Adrenal gland (tissue), 9 donors: ENCODE measurements at regions not wholly inside any gene's neighbourhood (a gene's known extent, or its start where the extent isn't known, plus 50 kb on each side); places are given as distances from the start of the nearest gene placed in this dataset.

Experiments used
- DNase-seq, 7 donors: peaks; one replicate each; pipeline ENCODE4 v3.0.0-alpha.2; 2019 to 2020
- H3K27ac ChIP-seq, 5 donors: fragments of 200-600 bp; sonication (generic) in 4 of 5; 1 replicate in 3 of 5; 2 replicates in 2 of 5; pipeline versions ENCODE4 v1.5.1 to v1.8.0; 2016 to 2020; ENCODE audit warnings: mild to moderate bottlenecking in 1 of 5
- H3K27me3 ChIP-seq: fragments of 200-600 bp; 2 replicates; pipeline ENCODE4 v1.8.0; 2021
- H3K36me3 ChIP-seq, 2 donors: fragments of 200-600 bp; replicated peaks in 1 of 2; 1 replicate in 1 of 2; 2 replicates in 1 of 2; pipeline versions ENCODE4 v1.5.1 to v1.8.0; 2018 to 2022
- H3K4me1 ChIP-seq, 2 donors: fragments of 200-600 bp; replicated peaks in 1 of 2; 1 replicate in 1 of 2; 2 replicates in 1 of 2; pipeline versions ENCODE4 v1.5.1 to v1.8.0; 2018 to 2021
- H3K4me3 ChIP-seq, 4 donors: fragments of 200-600 bp; sonication (generic) in 3 of 4; one replicate each; pipeline ENCODE4 v1.5.1; 2016 to 2018
- H3K9me3 ChIP-seq, 3 donors: fragments of 200-600 bp; sonication (generic) in 1 of 3; replicated peaks in 1 of 3; 1 replicate in 2 of 3; 2 replicates in 1 of 3; pipeline versions ENCODE4 v1.5.1 to v1.8.0; 2016 to 2021
- POLR2A ChIP-seq, 2 donors: fragments of 450-650 bp; IDR thresholded peaks; one replicate each; pipeline ENCODE4 v1.6.1; 2017; ENCODE audit warnings: antibody characterized with exemption in 2 of 2, mild to moderate bottlenecking in 2 of 2, moderate library complexity in 1 of 2
- WGBS, 4 donors: extraction: QIAGEN DNeasy Blood & Tissue Kit in 2 of 4; methylation state at CpG; one replicate each; pipeline versions ENCODE4 v1.1.5 to v1.1.7; 2013 to 2017; 5-methylcytosine and 5-hydroxymethylcytosine counted together
- intact Hi-C, 2 donors: fragments of 100-400 bp; cut with DNase I; formaldehyde crosslinking; loops; one replicate each; pipeline versions ENCODE4 v1.14.1 to v1.15.0; 2022 to 2023
- TF ChIP-seq, protein P1 (sequence below), 6 experiments: fragments of 450-650 bp in 4 of 6; fragments of 200-600 bp in 2 of 6; sonication (generic) in 1 of 6; IDR thresholded peaks; 1 replicate in 5 of 6; 2 replicates in 1 of 6; pipeline versions ENCODE4 v1.5.1 to v1.8.0; 2016 to 2021; ENCODE audit warnings: antibody characterized with exemption in 6 of 6, mild to moderate bottlenecking in 2 of 6, moderate library complexity in 1 of 6
- donor health status: healthy with polysubstance abuse.
- donor health status: Bipolar disorder and iron deficiency.
- donor health status: DM: yes; HTN: yes; CAD: no.
- donor health status: DM: no; HTN: no; CAD: no.
- donor health status: DM: no; HTN: no; CAD: no.

DNA sequence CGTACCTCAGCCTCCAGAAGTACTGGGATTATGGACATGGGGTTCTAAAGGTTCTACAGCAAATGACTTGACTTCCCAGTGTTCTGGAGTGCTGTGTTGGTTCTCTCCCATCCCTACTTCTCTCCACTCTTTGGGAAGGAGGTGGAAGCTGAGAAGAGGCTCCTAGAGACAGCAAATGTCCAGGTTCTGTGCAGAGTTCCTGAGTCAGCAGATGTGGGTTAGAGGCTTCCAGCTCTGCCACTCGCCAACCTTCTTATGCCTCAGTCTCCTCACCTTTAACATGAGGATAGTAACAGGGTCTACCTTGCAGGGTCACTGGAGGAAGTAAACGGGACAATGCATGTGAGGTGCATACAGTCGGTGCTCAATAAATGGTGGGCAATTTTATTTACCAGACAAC is 80.5 kb upstream of the VSTM2B start:
- H3K4me1 ChIP-seq: no peaks in the 10 kb centered on the region
- 56 to 76% (median 60%) methylated on average over 4 of the region's 4 CpGs for WGBS, 4 donors

GRCh38 chr19:29446361-29446760 is 79.4 kb upstream of the VSTM2B start:
- H3K27ac ChIP-seq: no peak overlapping the region
- no peaks in the 10 kb centered on the region for H3K9me3 ChIP-seq
- WGBS, 4 donors: 47 to 64% (median 52%) methylated on average over 4 of the region's 4 CpGs
- no peak for DNase-seq
- H3K4me1 ChIP-seq: no peaks in the 10 kb centered on the region
- TF ChIP-seq, protein P1, sequence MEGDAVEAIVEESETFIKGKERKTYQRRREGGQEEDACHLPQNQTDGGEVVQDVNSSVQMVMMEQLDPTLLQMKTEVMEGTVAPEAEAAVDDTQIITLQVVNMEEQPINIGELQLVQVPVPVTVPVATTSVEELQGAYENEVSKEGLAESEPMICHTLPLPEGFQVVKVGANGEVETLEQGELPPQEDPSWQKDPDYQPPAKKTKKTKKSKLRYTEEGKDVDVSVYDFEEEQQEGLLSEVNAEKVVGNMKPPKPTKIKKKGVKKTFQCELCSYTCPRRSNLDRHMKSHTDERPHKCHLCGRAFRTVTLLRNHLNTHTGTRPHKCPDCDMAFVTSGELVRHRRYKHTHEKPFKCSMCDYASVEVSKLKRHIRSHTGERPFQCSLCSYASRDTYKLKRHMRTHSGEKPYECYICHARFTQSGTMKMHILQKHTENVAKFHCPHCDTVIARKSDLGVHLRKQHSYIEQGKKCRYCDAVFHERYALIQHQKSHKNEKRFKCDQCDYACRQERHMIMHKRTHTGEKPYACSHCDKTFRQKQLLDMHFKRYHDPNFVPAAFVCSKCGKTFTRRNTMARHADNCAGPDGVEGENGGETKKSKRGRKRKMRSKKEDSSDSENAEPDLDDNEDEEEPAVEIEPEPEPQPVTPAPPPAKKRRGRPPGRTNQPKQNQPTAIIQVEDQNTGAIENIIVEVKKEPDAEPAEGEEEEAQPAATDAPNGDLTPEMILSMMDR (IDR thresholded peaks at IDR 0.05): no peak
- TF ChIP-seq POLR2A (IDR thresholded peaks at IDR 0.05): no peak
- no peaks in the 10 kb centered on the region for H3K27me3 ChIP-seq
- H3K36me3 ChIP-seq: no peaks in the 10 kb centered on the region
- intact Hi-C loops: no loop called here
- H3K4me3 ChIP-seq: no peak overlapping the region

More for the DNA sequence above, 80.5 kb upstream of the VSTM2B start:
- no peak overlapping the region for H3K27ac ChIP-seq
- no peak overlapping the region for H3K4me3 ChIP-seq
- TF ChIP-seq, protein P1 (IDR thresholded peaks at IDR 0.05): no peak
- H3K27me3 ChIP-seq: no peaks in the 10 kb centered on the region
- DNase-seq: peak in 1 of 7 donors; percentile 4
- intact Hi-C loops: no loop called here
- no peaks in the 10 kb centered on the region for H3K36me3 ChIP-seq
- no peaks in the 10 kb centered on the region for H3K9me3 ChIP-seq

GRCh38 chr19:29448046-29448445 is 77.7 kb upstream of the VSTM2B start:
- DNase-seq: peak in 1 of 7 donors; percentile 3
- H3K4me1 ChIP-seq: no peaks in the 10 kb centered on the region
- no peaks in the 10 kb centered on the region for H3K36me3 ChIP-seq
- intact Hi-C loops: no loop called here
- H3K27me3 ChIP-seq: no peaks in the 10 kb centered on the region
- no peak overlapping the region for H3K4me3 ChIP-seq
- TF ChIP-seq POLR2A (IDR thresholded peaks at IDR 0.05): no peak
- TF ChIP-seq, protein P1 (IDR thresholded peaks at IDR 0.05): no peak
- 85 to 90% (median 87%) methylated on average over 8 of the region's 8 CpGs for WGBS, 4 donors
- H3K9me3 ChIP-seq: no peaks in the 10 kb centered on the region
- no peak overlapping the region for H3K27ac ChIP-seq

DNA sequence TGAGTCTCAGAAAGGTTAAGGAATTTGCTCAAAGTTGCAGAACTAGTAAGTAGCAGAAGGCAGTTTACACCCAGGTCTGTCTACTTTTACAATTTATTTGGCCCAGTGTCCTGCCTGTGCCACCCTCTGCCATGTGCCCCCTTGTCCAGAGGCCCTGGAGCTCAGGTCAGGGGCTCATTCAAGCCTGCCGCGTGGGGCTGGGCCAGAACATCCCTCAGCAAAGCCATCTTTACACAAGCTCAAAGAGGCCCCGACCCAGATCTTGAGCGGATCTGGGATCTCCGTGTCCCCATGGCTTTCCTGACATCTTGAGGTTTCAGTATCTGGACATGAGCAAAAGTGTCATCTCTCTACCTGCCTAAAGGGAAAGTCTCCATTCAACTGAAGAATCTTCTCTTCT is 76.4 kb upstream of the VSTM2B start:
- TF ChIP-seq, protein P1 (IDR thresholded peaks at IDR 0.05): no peak
- TF ChIP-seq POLR2A (IDR thresholded peaks at IDR 0.05): no peak
- Histone ChIP-seq H3K4me3 (no peak overlapping the region), H3K9me3 (no peaks in the 10 kb centered on the region), H3K27ac (no peak overlapping the region), H3K27me3 (no peaks in the 10 kb centered on the region), H3K36me3 (no peaks in the 10 kb centered on the region), H3K4me1 (no peaks in the 10 kb centered on the region)
- peak in 1 of 7 donors; percentile 25 for DNase-seq
- intact Hi-C loops: no loop called here
- 68 to 91% (median 81%) methylated on average over 4 to 5 of the region's 5 CpGs for WGBS, 4 donors
